HEK293 (cell line): ENCODE measurements at regions not wholly inside any gene's neighbourhood (a gene's known extent, or its start where the extent isn't known, plus 50 kb on each side); places are given as distances from the start of the nearest gene placed in this dataset.

ENCODE experiments used
- ZNF138 ChIP-seq: fragments of 450-650 bp; formaldehyde crosslinking; IDR thresholded peaks from 2 replicates; pipeline ENCODE4 v1.5.1; 2016; ENCODE audit warnings: missing biosample characterization, missing genetic modification characterization, borderline replicate concordance
- ZNF341 ChIP-seq: fragments of 450-650 bp; formaldehyde crosslinking; IDR thresholded peaks from 2 replicates; pipeline ENCODE4; 2016; ENCODE audit warnings: low read depth, missing biosample characterization, missing genetic modification characterization

DNA sequence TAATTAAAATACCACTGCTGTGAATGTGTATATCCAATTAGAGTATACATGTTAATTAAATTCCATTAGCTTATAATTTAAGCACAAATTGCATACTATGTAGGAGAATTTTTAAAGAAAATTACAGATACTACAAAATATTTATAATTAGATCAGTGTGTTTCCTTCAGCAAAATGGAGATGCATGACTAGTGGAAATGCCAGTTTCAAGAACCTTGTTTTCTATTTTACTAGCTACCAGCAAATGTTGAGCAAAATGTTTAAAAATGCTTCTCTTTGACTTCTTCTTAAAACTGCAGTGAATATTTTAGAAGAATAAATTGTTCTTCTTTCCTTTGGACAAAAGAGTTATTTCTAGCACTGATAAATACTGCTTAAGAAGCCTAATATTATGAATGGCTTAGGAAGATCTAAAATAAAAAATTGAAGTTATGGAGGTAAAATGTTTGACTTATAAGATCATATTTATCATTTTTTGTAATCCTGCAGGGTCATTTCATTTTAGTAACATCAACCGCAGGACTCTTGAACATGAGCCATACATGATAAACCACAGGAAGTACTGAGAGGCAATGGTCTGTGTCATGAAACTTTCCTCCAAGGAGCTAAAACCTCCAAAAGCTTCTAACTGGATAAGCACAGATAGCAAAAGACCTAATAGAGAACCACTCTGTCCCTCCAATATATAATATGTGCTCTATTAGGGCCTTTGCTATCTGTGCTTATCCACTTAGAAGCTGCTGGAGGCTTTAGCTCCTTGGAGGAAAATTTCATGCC is 1066.0 kb upstream of the CELF2 start:
- no peak for TF ChIP-seq ZNF341 (tag by site-specific recombination)
- no peak for TF ChIP-seq ZNF138 (tag by site-specific recombination)
